Dermis microvascular lymphatic vessel endothelial cell (primary cell): ENCODE measurements at regions not wholly inside any gene's neighbourhood (a gene's known extent, or its start where the extent isn't known, plus 50 kb on each side); places are given as distances from the start of the nearest gene placed in this dataset.
"Not testable (repeated sequence)": the region's sequence is repeated elsewhere in the genome, so short reads cannot be mapped to it uniquely, and the experiment has no call there.

Experiments
- DNase-seq, 2 donors: peaks; one replicate each; pipeline versions ENCODE4 v3.0.0 to v3.0.0-alpha.2; 2010; ENCODE audit warnings: low read depth in 2 of 2

DNA sequence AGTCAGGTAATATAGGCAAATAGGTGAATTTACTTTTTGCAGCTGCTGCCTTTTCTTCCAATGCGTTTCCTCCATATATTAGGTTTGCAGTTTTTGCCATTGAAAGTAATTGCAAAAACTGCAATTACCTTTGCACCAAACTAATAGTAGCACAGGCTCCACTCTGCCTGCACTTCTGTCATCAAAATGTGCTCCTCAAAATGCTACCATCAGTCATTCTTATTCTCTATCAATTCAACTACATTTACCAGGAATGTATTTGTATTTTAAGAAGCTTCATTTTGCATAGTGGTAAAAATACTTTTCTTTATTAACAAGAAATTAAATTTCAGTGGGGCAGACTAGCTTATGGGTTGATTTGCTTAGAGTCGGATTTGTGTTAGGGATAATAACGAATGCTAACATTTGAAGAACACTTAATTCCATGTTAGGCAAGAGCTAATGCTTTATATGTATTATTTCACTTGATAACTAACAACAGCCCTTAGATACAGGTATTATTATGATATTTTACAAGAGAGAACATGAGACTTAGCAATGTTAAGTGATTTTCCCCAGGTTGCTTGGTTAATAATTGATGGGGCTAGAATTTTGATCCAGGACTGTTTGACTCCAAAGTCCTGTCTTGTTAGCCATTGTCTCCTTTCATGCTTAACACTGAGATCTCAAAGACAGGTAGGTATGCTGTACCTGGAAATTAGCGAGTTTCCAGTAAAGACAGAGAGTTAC, 300.4 kb downstream of the MAN2A1 start:
- no peak for DNase-seq

DNA sequence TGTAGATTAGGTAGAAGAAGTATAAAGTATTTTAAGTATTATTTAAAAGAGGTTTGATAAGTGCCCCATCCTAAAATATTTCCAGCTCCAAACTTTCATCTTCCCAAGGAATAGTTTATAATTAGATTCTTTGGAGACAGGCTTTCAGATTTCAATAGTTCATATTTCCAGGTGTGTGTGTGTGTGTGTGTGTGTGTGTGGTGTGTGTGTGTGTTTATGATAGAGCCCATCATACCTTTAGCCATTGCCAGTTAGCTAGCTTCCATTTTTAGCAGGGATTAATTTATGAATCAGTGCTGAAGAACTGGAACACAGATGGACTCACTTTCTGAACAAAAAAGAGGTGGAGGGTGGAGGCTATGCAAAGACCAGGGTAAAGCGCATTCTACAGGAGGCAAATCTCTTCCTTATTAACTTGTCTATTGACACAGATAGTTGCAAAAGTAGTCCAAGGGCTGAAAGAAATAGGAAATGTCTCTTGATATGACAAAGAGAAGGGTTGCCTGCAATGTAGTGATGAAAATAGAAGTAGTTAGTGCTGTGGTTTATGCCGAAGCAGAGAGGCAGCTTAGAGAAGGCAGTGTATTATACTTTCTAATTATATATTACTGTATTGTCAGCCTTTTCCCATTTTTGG, 301.1 kb downstream of the MAN2A1 start:
- DNase-seq, result no peak

DNA sequence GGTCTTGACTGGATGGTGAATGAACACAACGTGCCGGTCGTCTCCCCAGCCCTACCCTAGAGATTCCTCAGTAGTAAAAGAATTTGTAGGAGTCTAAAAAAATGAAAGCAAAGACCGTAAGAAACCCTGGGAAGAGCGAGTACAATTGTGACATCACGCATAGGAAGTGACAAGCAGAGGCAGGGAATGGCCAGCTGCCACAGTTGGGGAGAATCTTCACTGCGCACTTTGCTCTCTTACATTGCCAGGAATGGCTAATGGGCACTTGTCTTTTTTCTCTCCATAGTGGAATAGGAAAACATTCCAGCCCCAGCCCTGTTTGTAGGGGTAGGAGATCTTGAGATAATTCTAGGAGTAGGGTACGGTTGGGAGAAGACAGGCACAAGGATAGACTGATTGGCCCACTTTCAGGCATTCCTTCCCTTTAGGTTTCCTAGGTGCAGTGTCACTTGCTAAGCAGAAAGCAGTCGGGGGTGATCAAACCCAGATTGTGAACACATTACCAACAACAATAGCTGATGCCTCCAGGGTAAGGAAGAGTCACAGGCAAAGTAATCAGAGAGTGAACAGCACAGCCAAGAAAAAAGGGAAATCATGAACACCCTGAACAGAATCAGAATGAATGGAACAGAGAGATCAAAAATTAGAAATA, 302.7 kb downstream of the MAN2A1 start:
- no peak for DNase-seq

DNA sequence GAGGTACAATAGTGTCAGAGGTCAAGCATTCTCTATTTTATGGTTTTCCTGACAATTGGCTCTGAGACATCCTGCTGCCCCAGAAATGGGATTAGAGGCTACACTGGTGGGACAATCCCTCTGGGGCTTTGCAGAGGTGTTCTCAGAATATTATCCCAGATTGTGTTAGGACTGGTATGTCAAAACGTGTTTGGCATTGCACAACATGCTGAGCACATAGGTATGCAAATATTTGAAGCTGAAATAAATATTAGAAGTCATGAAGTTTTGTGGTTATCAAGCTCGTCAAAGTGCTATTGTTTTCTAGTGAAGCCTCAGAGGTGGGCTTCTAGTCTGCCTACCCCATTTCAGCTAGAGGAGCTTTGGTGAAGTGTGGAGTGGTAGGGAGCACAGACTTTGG, 304.4 kb downstream of the MAN2A1 start:
- no peak for DNase-seq

DNA sequence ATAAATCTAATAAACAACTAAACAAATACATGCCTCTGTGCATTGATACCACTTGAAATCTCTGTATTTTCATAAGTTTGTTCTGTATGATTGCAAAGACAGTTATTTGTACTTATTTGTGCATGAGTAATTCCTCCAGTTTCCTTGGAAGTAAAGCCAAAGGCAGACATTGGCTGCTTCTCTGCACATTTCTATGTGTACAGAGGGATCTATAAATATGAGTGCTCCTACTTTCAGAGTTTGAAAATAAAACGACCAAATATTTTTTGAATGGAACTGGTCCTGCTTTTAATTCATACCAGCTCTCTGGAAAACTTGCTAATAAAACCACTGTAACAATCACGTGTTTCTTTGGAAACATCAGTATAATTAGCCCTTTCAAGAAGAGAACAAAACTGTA, 306.5 kb downstream of the MAN2A1 start:
- DNase-seq, result no peak

DNA sequence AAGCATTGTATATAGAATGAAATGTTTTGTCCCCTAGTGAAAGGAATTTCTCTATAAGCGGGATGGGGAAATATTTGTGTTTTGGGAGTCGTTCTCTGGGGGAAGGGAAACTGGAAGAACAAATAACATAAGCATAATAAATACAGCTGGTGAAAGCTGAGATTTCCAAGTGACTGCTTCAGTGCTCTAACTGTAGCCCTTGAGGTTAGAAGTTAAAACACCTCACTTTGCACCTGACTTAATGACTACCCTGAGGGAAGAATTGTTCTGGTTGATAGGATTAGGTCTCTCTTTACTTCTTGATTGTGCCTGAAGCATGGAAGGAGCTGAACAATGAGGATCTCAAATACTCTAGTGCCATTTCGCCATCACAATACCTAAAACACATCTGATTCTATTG, 307.4 kb downstream of the MAN2A1 start:
- no peak for DNase-seq

DNA sequence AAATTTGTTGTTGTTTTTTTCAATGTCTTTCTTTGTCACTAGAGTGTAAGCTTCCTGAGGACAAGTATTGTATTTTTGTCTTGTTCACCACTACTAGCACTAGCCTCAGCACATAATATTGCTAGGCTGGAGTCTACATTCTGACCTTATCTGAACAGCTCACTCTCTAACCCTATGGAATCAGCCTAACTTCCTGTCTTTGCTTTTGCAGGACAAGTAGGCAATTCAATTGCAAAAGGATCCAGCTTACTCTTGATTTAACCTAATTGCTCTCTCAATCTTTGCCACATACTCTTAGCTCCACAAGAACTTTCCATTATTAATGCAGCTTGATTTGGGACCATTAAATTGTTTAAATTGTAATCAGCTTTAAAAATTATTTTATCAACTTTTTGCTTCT, 308.5 kb downstream of the MAN2A1 start:
- no peak for DNase-seq

DNA sequence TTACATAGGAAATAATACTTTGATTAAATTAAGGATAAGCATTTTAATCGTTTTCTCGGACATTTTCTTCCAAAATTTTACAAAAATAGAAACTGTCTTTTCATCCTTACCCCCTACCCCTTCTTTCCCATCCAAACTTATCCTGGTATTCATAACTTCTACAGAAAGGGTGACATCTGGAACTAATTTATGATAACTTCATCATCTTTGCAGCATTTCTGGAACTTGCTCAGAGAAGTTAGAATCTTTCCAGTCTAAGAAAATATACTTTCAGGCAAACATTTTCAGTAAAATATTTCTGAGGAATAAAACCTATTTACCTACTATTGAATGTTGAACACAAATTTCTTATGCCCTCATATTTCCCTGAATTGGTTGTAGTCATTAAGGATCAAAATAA, 309.0 kb downstream of the MAN2A1 start:
- DNase-seq, result no peak

DNA sequence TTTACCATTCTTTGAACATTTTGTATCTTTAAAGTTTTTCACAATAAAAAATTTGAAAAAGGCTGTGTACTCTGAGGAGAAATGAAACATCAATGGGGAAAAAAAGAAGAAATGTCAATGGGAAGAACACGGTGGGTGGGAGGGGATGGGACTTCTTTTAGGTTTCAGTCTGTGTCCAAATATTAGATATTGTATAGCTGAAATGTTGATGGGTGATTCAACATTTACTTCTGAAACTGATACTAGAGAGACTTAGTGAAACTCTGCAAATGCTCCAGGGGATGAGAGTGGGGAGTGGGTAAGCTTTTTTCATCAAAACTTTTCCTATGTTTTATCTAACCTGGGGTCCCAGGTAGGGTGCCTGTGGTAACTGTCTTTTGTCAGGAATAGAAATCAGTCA, 311.9 kb downstream of the MAN2A1 start:
- DNase-seq, result no peak

DNA sequence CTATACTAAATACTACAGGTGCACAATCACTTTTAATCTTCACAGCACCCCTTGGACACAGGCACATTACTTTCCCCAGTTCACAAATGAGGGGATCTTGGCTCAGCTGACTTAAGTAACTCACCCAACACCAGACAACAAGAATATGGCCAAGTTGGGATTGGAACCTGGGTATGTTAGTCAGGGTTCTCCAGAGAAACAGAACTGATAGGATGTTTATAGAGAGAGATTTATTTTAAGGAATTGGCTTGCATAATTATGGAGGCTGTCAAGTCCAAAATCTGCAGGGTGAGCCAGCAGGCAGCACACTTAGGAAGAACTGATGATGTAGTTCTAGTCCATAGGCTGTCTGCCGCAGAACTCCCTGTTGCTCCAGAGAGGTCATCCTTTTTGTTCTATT, 312.9 kb downstream of the MAN2A1 start:
- DNase-seq, result no peak

DNA sequence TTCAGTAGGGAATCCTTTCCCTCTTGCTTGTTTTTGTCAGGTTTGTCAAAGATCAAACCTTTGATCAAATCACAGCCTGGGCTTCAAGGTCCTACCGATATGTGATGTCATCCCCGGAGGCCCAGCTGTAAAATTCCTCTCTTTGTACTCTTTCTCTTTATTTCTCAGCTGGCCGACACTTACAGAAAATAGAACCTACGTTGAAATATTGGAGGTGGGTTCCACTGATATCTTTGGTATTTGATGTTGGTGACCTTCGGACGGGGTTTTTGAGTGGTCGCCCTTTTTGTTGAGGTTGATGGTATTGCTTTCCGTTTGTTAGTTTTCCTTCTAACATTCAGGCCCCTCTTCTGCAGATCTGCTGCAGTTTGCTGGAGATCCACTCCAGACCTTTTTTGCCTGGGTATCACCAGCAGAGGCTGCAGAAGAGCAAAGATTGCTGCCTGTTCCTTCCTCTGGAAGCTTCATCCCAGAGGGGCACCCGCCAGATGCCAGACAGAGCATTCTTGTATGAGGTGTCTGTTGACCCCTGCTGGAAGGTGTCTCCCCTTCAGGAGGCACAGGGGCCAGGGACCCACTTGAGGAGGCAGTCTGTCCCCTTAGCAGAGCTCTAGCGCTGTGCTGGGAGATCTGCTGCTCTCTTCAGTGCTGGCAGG, 316.3 kb downstream of the MAN2A1 start:
- not testable (repeated sequence) for DNase-seq

DNA sequence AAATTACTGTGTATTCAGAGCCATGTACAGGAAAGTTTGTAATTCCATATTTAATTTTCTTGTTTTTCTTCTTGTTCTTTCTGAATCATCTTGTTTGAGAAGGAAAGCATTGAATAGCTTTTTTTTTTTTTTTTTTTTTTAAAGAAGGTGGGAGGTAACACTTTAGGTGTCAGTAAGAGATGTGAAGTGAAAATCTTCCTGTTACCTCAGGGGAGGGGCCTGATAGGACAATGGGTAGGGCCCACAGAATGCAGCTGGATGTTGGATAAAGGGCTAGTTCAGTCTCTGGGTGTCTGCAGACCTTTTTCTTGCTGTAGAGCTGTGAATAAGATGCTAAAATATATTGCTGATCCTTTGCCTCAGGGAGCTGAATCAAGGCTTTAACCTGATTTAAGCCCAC, 317.4 kb downstream of the MAN2A1 start:
- no peak for DNase-seq

DNA sequence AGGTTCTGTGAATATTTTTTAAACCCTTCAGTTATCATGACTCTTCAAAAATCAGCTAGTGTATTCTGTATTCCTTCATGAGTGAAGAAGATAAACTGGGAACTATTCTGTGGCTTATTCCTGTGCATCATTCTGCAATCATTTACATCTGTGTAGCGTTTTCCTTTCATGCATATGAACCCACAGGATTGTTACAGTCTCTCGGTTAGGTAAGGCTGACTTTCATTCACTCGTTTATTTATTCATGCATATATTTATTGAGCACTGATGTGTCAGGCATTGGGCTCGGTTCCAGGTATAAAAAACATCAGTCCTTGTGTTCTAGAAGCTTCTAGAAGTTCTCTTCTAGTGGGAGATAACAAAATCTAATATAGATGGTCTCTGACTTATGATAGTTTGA, 318.4 kb downstream of the MAN2A1 start:
- DNase-seq, result no peak

DNA sequence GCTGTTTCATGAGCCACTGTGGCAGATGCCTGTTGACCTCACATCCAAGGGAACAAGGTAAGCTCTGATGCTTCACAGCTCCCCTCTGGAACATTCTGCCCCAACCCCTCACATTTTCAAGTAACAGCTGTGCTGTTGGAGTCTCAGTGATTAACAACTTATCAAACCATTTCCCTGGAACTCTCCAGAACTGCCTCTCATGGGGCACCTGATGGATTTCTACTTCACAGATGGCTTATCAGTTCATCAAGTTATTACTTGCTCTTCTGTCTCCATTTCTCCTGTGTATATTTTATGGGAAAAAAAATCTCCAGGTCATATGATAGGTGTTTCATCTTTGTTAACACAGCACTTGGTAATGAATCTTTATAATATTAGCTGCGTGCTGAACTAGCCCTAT, 322.4 kb downstream of the MAN2A1 start:
- DNase-seq, result no peak

DNA sequence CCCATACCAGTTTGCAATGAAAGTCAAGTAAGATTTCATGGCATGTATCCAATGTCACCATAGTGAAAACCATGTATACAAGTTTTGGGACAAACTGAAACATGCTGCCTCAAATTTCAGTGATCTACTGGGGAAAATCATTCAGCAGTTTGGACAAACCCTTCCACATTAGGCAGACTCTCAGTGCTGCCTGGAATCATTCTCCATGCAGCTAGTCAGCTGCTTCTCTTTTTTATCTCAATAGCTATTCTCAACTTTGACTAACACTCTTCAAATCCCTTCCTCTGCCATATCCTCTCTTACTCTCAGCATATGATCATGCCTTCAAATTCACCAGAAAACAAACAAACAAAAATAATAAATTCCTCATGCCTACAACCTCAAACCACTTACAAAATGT, 323.3 kb downstream of the MAN2A1 start:
- DNase-seq, result no peak

DNA sequence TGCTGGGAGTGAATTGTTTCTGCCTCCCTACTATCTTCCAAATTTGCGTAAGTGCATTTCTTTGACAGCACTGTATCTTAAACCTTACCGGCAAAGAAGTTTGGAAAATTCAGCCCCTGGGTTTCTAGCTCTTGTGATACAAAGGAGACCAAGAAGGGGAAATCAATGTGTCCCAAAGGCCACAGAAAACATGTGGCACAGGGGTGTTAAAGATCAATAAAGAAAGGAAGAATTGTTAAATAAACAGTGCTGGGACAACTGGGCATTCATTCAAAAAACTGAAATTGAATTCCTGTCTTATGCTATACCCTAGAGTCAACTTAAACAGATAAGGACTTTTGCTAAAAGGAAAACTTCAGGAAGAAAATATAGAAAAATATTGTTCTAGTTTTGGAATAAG, 328.1 kb downstream of the MAN2A1 start:
- no peak for DNase-seq

DNA sequence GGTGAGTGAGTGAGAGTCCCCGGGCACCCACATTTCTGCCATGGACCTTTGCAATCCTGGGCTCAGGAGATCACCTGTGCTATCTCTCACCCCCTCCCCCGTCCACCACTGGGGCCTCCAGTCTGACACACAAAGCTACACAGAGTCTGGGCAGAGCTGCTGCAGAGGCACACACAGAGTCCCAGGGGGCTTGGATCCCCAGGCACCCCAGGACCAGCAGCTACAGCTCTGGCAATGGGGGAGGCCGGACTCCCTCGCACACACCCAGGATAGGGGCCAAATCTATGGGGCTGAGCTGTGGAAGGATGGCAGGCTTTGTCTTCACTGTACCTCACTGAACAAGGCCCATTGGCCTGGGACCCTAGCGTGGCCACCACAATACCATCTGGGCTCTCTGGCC, 328.8 kb downstream of the MAN2A1 start:
- DNase-seq, result no peak

DNA sequence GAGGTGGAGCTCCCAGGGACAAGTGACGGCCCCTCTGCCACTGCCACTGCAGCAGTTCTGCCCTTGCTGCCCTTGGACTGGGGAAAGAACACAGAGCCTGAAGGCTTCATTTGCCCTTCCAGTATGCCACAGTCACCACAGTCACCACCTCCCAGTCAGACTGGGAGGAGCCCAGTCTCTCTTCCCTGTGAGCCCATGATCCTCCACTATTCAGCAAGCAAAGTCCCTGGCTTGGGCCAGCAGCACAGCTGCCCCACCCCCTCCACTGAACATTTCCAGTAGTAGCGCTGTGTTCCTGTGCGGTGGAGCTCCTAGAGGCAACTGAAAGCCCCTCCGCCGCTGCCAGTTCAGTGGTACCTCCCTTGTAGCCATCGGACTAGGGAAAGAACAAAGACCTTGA, 329.4 kb downstream of the MAN2A1 start:
- DNase-seq, result no peak

DNA sequence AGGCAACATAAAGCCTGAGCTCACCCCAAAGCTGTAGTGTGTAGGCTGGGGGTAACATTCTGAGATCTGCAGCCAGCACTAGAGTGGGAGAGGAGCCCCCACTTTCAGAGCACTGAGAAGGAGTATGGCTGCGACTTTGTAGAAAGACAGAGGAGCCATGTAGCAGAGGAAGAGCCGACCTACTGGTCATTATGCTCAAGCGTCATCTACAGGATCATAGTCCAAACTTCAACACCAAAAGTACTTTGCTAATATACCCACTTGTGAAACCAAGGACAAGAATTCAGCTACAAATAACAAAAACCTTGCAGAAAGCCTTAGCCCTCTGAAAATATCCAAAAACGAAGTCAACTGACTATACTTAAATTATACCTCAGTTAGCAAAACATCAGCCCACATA, 330.1 kb downstream of the MAN2A1 start:
- no peak for DNase-seq

DNA sequence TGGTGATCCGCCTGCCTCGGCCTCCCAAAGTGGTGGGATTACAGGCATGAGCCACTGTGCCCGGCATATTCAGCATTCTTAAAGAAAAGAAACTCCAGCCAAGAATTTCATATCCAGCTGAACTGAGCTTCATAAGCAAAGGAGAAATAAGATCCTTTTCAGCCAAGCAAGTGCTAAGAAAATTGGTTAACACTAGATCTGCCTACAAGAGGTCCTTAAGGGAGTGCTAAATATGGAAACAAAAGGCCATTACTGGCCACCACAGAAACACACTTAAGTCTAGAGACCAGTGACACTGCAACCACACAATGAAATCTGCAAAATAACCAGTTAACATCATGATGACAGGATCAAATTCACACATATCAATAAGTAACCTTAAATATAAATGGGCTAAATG, 331.5 kb downstream of the MAN2A1 start:
- DNase-seq, result no peak

DNA sequence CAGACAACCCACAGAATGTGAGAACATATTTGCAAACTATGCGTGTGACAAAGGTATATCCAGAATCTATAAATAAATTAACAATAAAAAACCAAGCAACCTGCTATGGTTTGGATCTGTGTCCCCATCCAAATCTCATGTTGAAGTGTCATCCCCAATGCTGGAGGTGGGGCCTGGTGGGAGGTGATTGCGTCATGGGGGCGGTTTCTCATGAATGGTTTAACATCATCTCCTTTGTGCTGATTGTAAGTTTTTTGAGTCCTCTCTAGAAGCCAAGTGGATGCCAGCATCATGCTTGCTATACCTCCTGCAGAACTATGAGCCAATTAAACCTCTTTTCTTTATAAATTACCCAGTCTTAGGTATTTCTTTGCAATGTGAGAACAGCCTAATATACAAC, 335.4 kb downstream of the MAN2A1 start:
- DNase-seq, result no peak

DNA sequence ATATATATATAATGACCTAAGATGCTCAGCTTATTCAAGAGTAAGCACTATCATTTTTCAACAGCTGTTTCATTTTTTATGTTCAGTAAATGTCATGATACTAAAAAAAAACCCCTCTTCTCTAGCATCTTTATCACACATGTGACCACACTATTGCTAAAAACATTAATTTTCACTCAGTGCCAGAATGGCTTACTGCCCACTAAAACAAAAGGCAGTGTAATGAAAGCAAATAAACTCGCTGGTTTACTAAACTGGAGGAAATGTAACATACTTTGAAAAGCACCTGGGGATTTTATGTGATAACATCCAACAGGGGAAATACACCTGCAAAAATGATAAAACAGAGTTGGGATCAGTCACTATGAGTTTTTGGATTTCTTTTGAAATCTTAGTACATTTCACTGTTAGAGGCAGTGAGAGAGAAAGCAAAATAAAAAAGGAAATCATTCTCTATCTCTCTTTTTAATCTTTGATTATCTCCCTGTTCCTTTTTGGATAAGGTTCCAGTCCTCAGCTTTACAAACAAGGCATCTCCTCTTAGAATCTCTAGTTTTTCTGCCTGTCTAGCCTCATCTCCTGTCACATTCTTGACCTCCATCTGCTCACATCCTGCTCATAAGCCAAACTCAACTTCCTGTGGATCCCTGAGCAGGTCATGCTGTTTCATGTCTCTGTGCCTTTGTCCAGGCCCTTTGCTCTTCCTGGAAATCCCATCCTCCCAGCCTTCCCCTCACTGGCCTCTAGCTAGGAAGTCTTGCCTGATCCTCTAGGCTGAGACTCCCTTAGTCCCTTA, 338.0 kb downstream of the MAN2A1 start:
- DNase-seq, result no peak
